ENCODE measurements at regions not wholly inside any gene's neighbourhood (a gene's known extent, or its start where the extent isn't known, plus 50 kb on each side); places are given as distances from the start of the nearest gene placed in this dataset.

- TF ChIP-seq CTCF (conservative IDR thresholded peaks at IDR 0.05; ENCODE audit: low read depth, low read length) (no peak), EZH2phosphoT487 (IDR thresholded peaks at IDR 0.05; ENCODE audit: borderline replicate concordance, low read length) (no peak)
These were observed 105.5 kb downstream of the RPE65 start for GRCh38 chr1:68344208-68344607.
